SK-N-SH treated with all-trans-retinoic acid at 6 μM for 48 hours (cell line): ENCODE measurements at regions not wholly inside any gene's neighbourhood (a gene's known extent, or its start where the extent isn't known, plus 50 kb on each side); places are given as distances from the start of the nearest gene placed in this dataset.

ENCODE experiments used
- ATAC-seq: fragments of 200-7000 bp; cut with Tn5 transposase; 3 replicates; pipeline ENCODE4 v1.9.1; 2020; ENCODE audit warnings: mild to moderate bottlenecking, moderate library complexity
- ARNTL ChIP-seq: fragments of 450-650 bp; formaldehyde crosslinking; IDR thresholded peaks from 2 replicates; pipeline ENCODE4 v1.5.0; 2020; ENCODE audit warnings: low read depth, mild to moderate bottlenecking, moderate library complexity, borderline replicate concordance
- BACH2 ChIP-seq: fragments of 250-450 bp; sonication (Bioruptor Pico); IDR thresholded peaks from 2 replicates; pipeline ENCODE4 v1.9.0; 2021; ENCODE audit warnings: mild to moderate bottlenecking, borderline replicate concordance
- CREB5 ChIP-seq: fragments of 250-450 bp; sonication (Bioruptor Pico); IDR thresholded peaks from 2 replicates; pipeline ENCODE4 v1.5.1; 2020; ENCODE audit warnings: low read depth, mild to moderate bottlenecking, moderate library complexity
- CSDC2 ChIP-seq: fragments of 250-450 bp; sonication (Bioruptor Pico); IDR thresholded peaks from 2 replicates; pipeline ENCODE4 v1.5.0; 2020; ENCODE audit warnings: mild to moderate bottlenecking, moderate library complexity
- CSRNP3 ChIP-seq: fragments of 250-450 bp; sonication (Bioruptor Pico); IDR thresholded peaks from 2 replicates; pipeline ENCODE4 v1.5.1; 2021; ENCODE audit warnings: mild to moderate bottlenecking, moderate library complexity
- ESRRG ChIP-seq: fragments of 250-450 bp; sonication (Bioruptor Pico); IDR thresholded peaks from 2 replicates; pipeline ENCODE4 v1.6.1; 2021; ENCODE audit warnings: mild to moderate bottlenecking
- GLIS3 ChIP-seq: fragments of 250-450 bp; sonication (Bioruptor Pico); IDR thresholded peaks from 2 replicates; pipeline ENCODE4 v1.5.0; 2020; ENCODE audit warnings: mild to moderate bottlenecking, moderate library complexity
- OSR1 ChIP-seq: fragments of 250-450 bp; sonication (Bioruptor Pico); IDR thresholded peaks from 2 replicates; pipeline ENCODE4 v1.8.0; 2022; ENCODE audit warnings: moderate library complexity, mild to moderate bottlenecking, inconsistent platforms
- POU6F1 ChIP-seq: fragments of 250-450 bp; sonication (Bioruptor Pico); IDR thresholded peaks from 2 replicates; pipeline ENCODE4 v1.8.0; 2021; ENCODE audit warnings: low read depth, mild to moderate bottlenecking, moderate library complexity, borderline replicate concordance
- PPARA ChIP-seq: fragments of 250-450 bp; sonication (Bioruptor Pico); IDR thresholded peaks from 2 replicates; pipeline ENCODE4 v1.5.0; 2020; ENCODE audit warnings: mild to moderate bottlenecking, borderline replicate concordance
- RARB ChIP-seq: fragments of 250-450 bp; sonication (Bioruptor Pico); IDR thresholded peaks from 2 replicates; pipeline ENCODE4 v1.8.0; 2021; ENCODE audit warnings: mild to moderate bottlenecking, moderate library complexity
- SNAI2 ChIP-seq: fragments of 250-450 bp; sonication (Bioruptor Pico); IDR thresholded peaks from 2 replicates; pipeline ENCODE4 v1.5.0; 2020; ENCODE audit warnings: mild to moderate bottlenecking, moderate library complexity
- TCF4 ChIP-seq: fragments of 250-450 bp; sonication (Bioruptor Pico); IDR thresholded peaks from 2 replicates; pipeline ENCODE4 v1.8.0; 2021; ENCODE audit warnings: mild to moderate bottlenecking, moderate library complexity, borderline replicate concordance
- TOX ChIP-seq: fragments of 250-450 bp; sonication (Bioruptor Pico); IDR thresholded peaks from 2 replicates; pipeline ENCODE4 v1.8.0; 2021; ENCODE audit warnings: mild to moderate bottlenecking, moderate library complexity, borderline replicate concordance
- TSHZ2 ChIP-seq: fragments of 250-450 bp; sonication (Bioruptor Pico); IDR thresholded peaks from 2 replicates; pipeline ENCODE4 v1.5.0; 2020; ENCODE audit warnings: mild to moderate bottlenecking, moderate library complexity
- ZC3H10 ChIP-seq: fragments of 250-450 bp; sonication (Bioruptor Pico); IDR thresholded peaks from 2 replicates; pipeline ENCODE4 v1.5.1; 2021; ENCODE audit warnings: mild to moderate bottlenecking, moderate library complexity
- ZFP3 ChIP-seq: fragments of 250-450 bp; sonication (Bioruptor Pico); IDR thresholded peaks from 2 replicates; pipeline ENCODE4 v1.5.0; 2020; ENCODE audit warnings: mild to moderate bottlenecking, moderate library complexity
- ZFP30 ChIP-seq: fragments of 450-650 bp; formaldehyde crosslinking; IDR thresholded peaks from 2 replicates; pipeline ENCODE4 v1.5.0; 2022; ENCODE audit warnings: mild to moderate bottlenecking, moderate library complexity
- ZNF565 ChIP-seq: fragments of 450-650 bp; formaldehyde crosslinking; conservative IDR thresholded peaks from 2 replicates; pipeline ENCODE4 v1.5.0; 2020; ENCODE audit warnings: low read depth, mild to moderate bottlenecking, moderate library complexity
- ZNF70 ChIP-seq: fragments of 450-650 bp; formaldehyde crosslinking; IDR thresholded peaks from 2 replicates; pipeline ENCODE4 v1.5.0; 2020; ENCODE audit warnings: mild to moderate bottlenecking, moderate library complexity
- ZNF8 ChIP-seq: fragments of 450-650 bp; formaldehyde crosslinking; IDR thresholded peaks from 2 replicates; pipeline ENCODE4 v1.5.0; 2020; ENCODE audit warnings: mild to moderate bottlenecking, moderate library complexity

GRCh38 chr2:34950797-34951196 is 1351.7 kb upstream of the FAM98A start:
- no peak for TF ChIP-seq TOX (CRISPR knock-in tag)
- ATAC-seq: no peak

GRCh38 chr2:34949316-34949715 is 1350.2 kb upstream of the FAM98A start:
- TF ChIP-seq RARB (no peak), BACH2 (CRISPR knock-in tag) (no peak), POU6F1 (CRISPR knock-in tag) (no peak), TCF4 (no peak), ZNF70 (CRISPR knock-in tag) (no peak), GLIS3 (CRISPR knock-in tag) (no peak), ZNF565 (CRISPR knock-in tag) (no peak), SNAI2 (CRISPR knock-in tag) (no peak)
- ATAC-seq: no peak

- TF ChIP-seq OSR1 (CRISPR knock-in tag): no peak
- no peak for TF ChIP-seq CREB5 (CRISPR knock-in tag)
- TF ChIP-seq TSHZ2 (CRISPR knock-in tag): no peak
- TF ChIP-seq ZNF70 (CRISPR knock-in tag): no peak
- no peak for TF ChIP-seq ZFP30
- TF ChIP-seq ZFP3 (CRISPR knock-in tag): no peak
- TF ChIP-seq ARNTL (CRISPR knock-in tag): no peak
- no peak for TF ChIP-seq CSRNP3 (CRISPR knock-in tag)
- TF ChIP-seq ESRRG (CRISPR knock-in tag): no peak
- no peak for ATAC-seq
Observed at GRCh38 chr2:34936089-34936488, 1337.0 kb upstream of the FAM98A start.

- no peak for ATAC-seq
- no peak for TF ChIP-seq RARB
- TF ChIP-seq OSR1 (CRISPR knock-in tag): no peak
- no peak for TF ChIP-seq ESRRG (CRISPR knock-in tag)
- no peak for TF ChIP-seq CREB5 (CRISPR knock-in tag)
- TF ChIP-seq BACH2 (CRISPR knock-in tag): no peak
- no peak for TF ChIP-seq ARNTL (CRISPR knock-in tag)
- no peak for TF ChIP-seq CSDC2 (CRISPR knock-in tag)
- no peak for TF ChIP-seq PPARA (CRISPR knock-in tag)
- no peak for TF ChIP-seq TSHZ2 (CRISPR knock-in tag)
- no peak for TF ChIP-seq ZFP3 (CRISPR knock-in tag)
- no peak for TF ChIP-seq ZNF565 (CRISPR knock-in tag)
- TF ChIP-seq TOX (CRISPR knock-in tag): no peak
- TF ChIP-seq ZNF8 (CRISPR knock-in tag): no peak
- TF ChIP-seq CSRNP3 (CRISPR knock-in tag): no peak
- TF ChIP-seq TCF4: no peak
- TF ChIP-seq ZC3H10 (CRISPR knock-in tag): no peak
Observed at GRCh38 chr2:34912084-34912483, 1313.0 kb upstream of the FAM98A start.
